Activated naive CD4-positive, alpha-beta T cell treated with anti-CD3 and anti-CD28 coated beads for 36 hours (primary cell): ENCODE measurements at regions not wholly inside any gene's neighbourhood (a gene's known extent, or its start where the extent isn't known, plus 50 kb on each side); places are given as distances from the start of the nearest gene placed in this dataset.

Experiments used
- CTCF ChIA-PET: fragments of 350-600 bp; sonication (Branson Sonifier 250); formaldehyde crosslinking; loops from one replicate; lab custom pipeline; 2021; ENCODE audit warnings: antibody characterized with exemption; lab: Charles Lee
- DNase-seq: peaks from one replicate; pipeline ENCODE4 v3.0.0-alpha.2; 2020
- H3K27ac Mint-ChIP-seq: one replicate; pipeline ENCODE4 v1.8.0; 2021; ENCODE audit warnings: mild to moderate bottlenecking, mixed read lengths
- H3K27me3 Mint-ChIP-seq: one replicate; pipeline ENCODE4 v1.8.0; 2021; ENCODE audit warnings: low read depth, mixed read lengths
- H3K36me3 Mint-ChIP-seq: one replicate; pipeline ENCODE4 v1.8.0; 2021; ENCODE audit warnings: low read depth, mixed read lengths
- H3K4me1 Mint-ChIP-seq: one replicate; pipeline ENCODE4 v1.8.0; 2021; ENCODE audit warnings: low read depth, mixed read lengths
- H3K4me3 Mint-ChIP-seq: one replicate; pipeline ENCODE4 v1.8.0; 2021; ENCODE audit warnings: mild to moderate bottlenecking, moderate library complexity, mixed read lengths
- H3K9me3 Mint-ChIP-seq: one replicate; pipeline ENCODE4 v1.8.0; 2021; ENCODE audit warnings: mixed read lengths
- intact Hi-C: fragments of 100-400 bp; cut with micrococcal nuclease; formaldehyde crosslinking; loops from one replicate; pipeline ENCODE4 v1.15.1; 2023

GRCh38 chr4:176534566-176534965 lies 214.8 kb downstream of the SPCS3 start:
- Mint-ChIP-seq H3K4me3 (no peak overlapping the region), H3K27me3 (no peaks in the 10 kb centered on the region), H3K4me1 (no peaks in the 10 kb centered on the region), H3K36me3 (no peaks in the 10 kb centered on the region), H3K9me3 (no peaks in the 10 kb centered on the region), H3K27ac (no peak overlapping the region)
- DNase-seq, result no peak
- intact Hi-C loops, result no loop called here
- CTCF ChIA-PET, result no interaction called here

- DNase-seq, result no peak
- Mint-ChIP-seq H3K9me3 (no peaks in the 10 kb centered on the region), H3K36me3 (no peaks in the 10 kb centered on the region), H3K27ac (no peak overlapping the region), H3K4me3 (no peak overlapping the region), H3K27me3 (no peaks in the 10 kb centered on the region), H3K4me1 (no peaks in the 10 kb centered on the region)
- CTCF ChIA-PET, result no interaction called here
- intact Hi-C loops, result no loop called here
Measured at GRCh38 chr4:176538217-176538925, 218.6 kb downstream of the SPCS3 start.

- CTCF ChIA-PET, result no interaction called here
- Mint-ChIP-seq H3K36me3 (no peaks in the 10 kb centered on the region), H3K9me3 (no peaks in the 10 kb centered on the region), H3K27me3 (no peaks in the 10 kb centered on the region), H3K27ac (no peak overlapping the region), H3K4me3 (no peak overlapping the region), H3K4me1 (no peaks in the 10 kb centered on the region)
- intact Hi-C loops, result no loop called here
- DNase-seq, result no peak
Measured at GRCh38 chr4:176539091-176539784, 219.5 kb downstream of the SPCS3 start.

GRCh38 chr4:176539785-176540175 lies 220.0 kb downstream of the SPCS3 start:
- H3K4me1 Mint-ChIP-seq, result no peaks in the 10 kb centered on the region
- CTCF ChIA-PET, result no interaction called here
- no peaks in the 10 kb centered on the region for H3K36me3 Mint-ChIP-seq
- no peak overlapping the region for H3K27ac Mint-ChIP-seq
- no peak overlapping the region for H3K4me3 Mint-ChIP-seq
- intact Hi-C loops, result no loop called here
- no peak for DNase-seq
- H3K9me3 Mint-ChIP-seq, result no peaks in the 10 kb centered on the region
- H3K27me3 Mint-ChIP-seq, result no peaks in the 10 kb centered on the region

GRCh38 chr4:176540814-176541213 lies 221.0 kb downstream of the SPCS3 start:
- intact Hi-C loops, result no loop called here
- Mint-ChIP-seq H3K9me3 (no peaks in the 10 kb centered on the region), H3K27ac (no peak overlapping the region), H3K4me3 (no peak overlapping the region), H3K27me3 (no peaks in the 10 kb centered on the region), H3K36me3 (no peaks in the 10 kb centered on the region), H3K4me1 (no peaks in the 10 kb centered on the region)
- CTCF ChIA-PET, result no interaction called here
- DNase-seq, result no peak

- Mint-ChIP-seq H3K27ac (no peak overlapping the region), H3K36me3 (no peaks in the 10 kb centered on the region)
Measured at GRCh38 chr4:176545872-176546271, 226.1 kb downstream of the SPCS3 start.

GRCh38 chr4:176546975-176547374 lies 227.2 kb downstream of the SPCS3 start:
- no peak for DNase-seq
- CTCF ChIA-PET, result no interaction called here
- Mint-ChIP-seq H3K27ac (no peak overlapping the region), H3K27me3 (peaks cover 1% of the 10 kb centered on the region), H3K36me3 (no peaks in the 10 kb centered on the region), H3K4me1 (no peaks in the 10 kb centered on the region), H3K4me3 (no peak overlapping the region), H3K9me3 (no peaks in the 10 kb centered on the region)
- intact Hi-C loops, result no loop called here

More at GRCh38 chr4:176545872-176546271, 226.1 kb downstream of the SPCS3 start:
- Mint-ChIP-seq H3K9me3 (no peaks in the 10 kb centered on the region), H3K4me1 (no peaks in the 10 kb centered on the region), H3K27me3 (peaks cover 1% of the 10 kb centered on the region), H3K4me3 (no peak overlapping the region)
- no peak for DNase-seq
- CTCF ChIA-PET, result no interaction called here
- intact Hi-C loops, result no loop called here

GRCh38 chr4:176548571-176548970 lies 228.8 kb downstream of the SPCS3 start:
- CTCF ChIA-PET, result no interaction called here
- Mint-ChIP-seq H3K27ac (no peak overlapping the region), H3K27me3 (peaks cover 1% of the 10 kb centered on the region), H3K4me1 (no peaks in the 10 kb centered on the region), H3K4me3 (no peak overlapping the region), H3K9me3 (peaks cover 4% of the 10 kb centered on the region), H3K36me3 (no peaks in the 10 kb centered on the region)
- DNase-seq, result no peak
- intact Hi-C loops, result no loop called here

GRCh38 chr4:176549161-176549865 lies 229.5 kb downstream of the SPCS3 start:
- intact Hi-C loops, result no loop called here
- Mint-ChIP-seq H3K27ac (no peak overlapping the region), H3K27me3 (peaks cover 1% of the 10 kb centered on the region), H3K4me3 (no peak overlapping the region), H3K9me3 (peaks cover 4% of the 10 kb centered on the region), H3K4me1 (no peaks in the 10 kb centered on the region), H3K36me3 (no peaks in the 10 kb centered on the region)
- CTCF ChIA-PET, result interaction anchor here (0.6 kb wide), 2 partner anchors 33 to 637 kb away, joined by 3 to 5 read pairs; no protein-coding TSS in a partner anchor
- no peak for DNase-seq

- H3K9me3 Mint-ChIP-seq, result no peaks in the 10 kb centered on the region
- CTCF ChIA-PET, result no interaction called here
- no peaks in the 10 kb centered on the region for H3K36me3 Mint-ChIP-seq
- no peak for DNase-seq
- no peaks in the 10 kb centered on the region for H3K4me1 Mint-ChIP-seq
- H3K4me3 Mint-ChIP-seq, result no peak overlapping the region
- H3K27ac Mint-ChIP-seq, result no peak overlapping the region
- no peaks in the 10 kb centered on the region for H3K27me3 Mint-ChIP-seq
- intact Hi-C loops, result no loop called here
Measured at GRCh38 chr4:176558661-176559060, 234.1 kb downstream of the VEGFC start.

- CTCF ChIA-PET, result no interaction called here
- DNase-seq, result no peak
- Mint-ChIP-seq H3K4me1 (no peaks in the 10 kb centered on the region), H3K27ac (no peak overlapping the region), H3K9me3 (no peaks in the 10 kb centered on the region), H3K4me3 (no peak overlapping the region), H3K27me3 (no peaks in the 10 kb centered on the region), H3K36me3 (no peaks in the 10 kb centered on the region)
- intact Hi-C loops, result no loop called here
Measured at GRCh38 chr4:176561368-176561767, 231.4 kb downstream of the VEGFC start.

- Mint-ChIP-seq H3K36me3 (no peaks in the 10 kb centered on the region), H3K4me3 (no peak overlapping the region), H3K27me3 (no peaks in the 10 kb centered on the region), H3K9me3 (no peaks in the 10 kb centered on the region), H3K4me1 (no peaks in the 10 kb centered on the region), H3K27ac (no peak overlapping the region)
- CTCF ChIA-PET, result no interaction called here
- DNase-seq, result no peak
- intact Hi-C loops, result no loop called here
Measured at GRCh38 chr4:176563591-176563990, 229.1 kb downstream of the VEGFC start.
